ENCODE measurements at regions not wholly inside any gene's neighbourhood (a gene's known extent, or its start where the extent isn't known, plus 50 kb on each side); places are given as distances from the start of the nearest gene placed in this dataset.

DNA sequence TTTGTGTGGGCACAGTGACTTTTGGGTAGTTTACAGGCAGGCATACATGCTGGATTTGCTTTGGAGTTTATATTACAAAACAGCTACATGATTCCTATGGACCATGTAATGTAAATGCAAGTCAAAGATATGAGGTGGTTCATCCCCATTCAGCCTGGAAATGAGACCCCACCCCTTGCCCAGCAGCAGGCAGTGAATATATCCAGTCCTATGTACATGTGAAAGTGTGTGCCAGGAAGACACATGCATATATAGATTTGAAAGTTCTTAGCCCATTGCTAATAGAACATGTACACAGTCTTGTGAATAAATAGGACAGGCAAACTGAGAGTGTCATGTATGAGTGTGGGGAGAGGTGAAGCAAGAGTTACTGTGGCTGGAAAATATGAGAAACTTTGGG lies 65.3 kb downstream of the FZD1 start:
- H2AFZ ChIP-seq (ENCODE audit: control insufficient read depth, low read depth, low read length): no peak overlapping the region
- no peaks in the 10 kb centered on the region for H3K4me1 ChIP-seq (ENCODE audit: control insufficient read depth, insufficient read depth, low read length)
- BruUV-seq (replicated peaks): no TSS peak
- no peaks in the 10 kb centered on the region; the same call in 1 of the 2 replicates for H4K20me1 ChIP-seq (ENCODE audit: control insufficient read depth, insufficient read depth)
- no peak for ATAC-seq
- no peak for DNase-seq (ENCODE audit: low read depth, low spot score)
- H3K79me2 ChIP-seq (ENCODE audit: control insufficient read depth, insufficient read depth, low read length): no peaks in the 10 kb centered on the region
- intact Hi-C loops (cut with micrococcal nuclease; ENCODE audit: unreplicated experiment): no loop called here
- POLR2A ChIA-PET: no interaction called here
- H3K9me3 ChIP-seq (replicated peaks; ENCODE audit: control insufficient read depth, insufficient read depth, low read length): no peaks in the 10 kb centered on the region
- H3K9ac ChIP-seq (ENCODE audit: control insufficient read depth, insufficient read depth, low read length): no peak overlapping the region
- CTCF ChIA-PET: no interaction called here
- H3K36me3 ChIP-seq (ENCODE audit: control insufficient read depth in 2 of 2, insufficient read depth in 2 of 2, low read length in 1 of 2): no peaks in the 10 kb centered on the region
- no peak overlapping the region for H3K27ac ChIP-seq (ENCODE audit: control insufficient read depth, insufficient read depth)
- no peak for FAIRE-seq
- no peak overlapping the region for H3K4me2 ChIP-seq (ENCODE audit: control insufficient read depth, insufficient read depth)
- TF ChIP-seq ZNF217 (IDR thresholded peaks at IDR 0.05): no peak
- no peak for TF ChIP-seq TAF1 (IDR thresholded peaks at IDR 0.05; ENCODE audit: borderline replicate concordance, low read depth, low read length)
- TF ChIP-seq TCF12 (IDR thresholded peaks at IDR 0.05; ENCODE audit: low read depth, low read length): no peak
- TF ChIP-seq, protein P1, sequence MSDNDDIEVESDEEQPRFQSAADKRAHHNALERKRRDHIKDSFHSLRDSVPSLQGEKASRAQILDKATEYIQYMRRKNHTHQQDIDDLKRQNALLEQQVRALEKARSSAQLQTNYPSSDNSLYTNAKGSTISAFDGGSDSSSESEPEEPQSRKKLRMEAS (IDR thresholded peaks at IDR 0.05; ENCODE audit: low read depth, low read length): no peak
- no peak for TF ChIP-seq SMC3 (IDR thresholded peaks at IDR 0.05; ENCODE audit: borderline replicate concordance, low read length)
- TF ChIP-seq, protein P2, sequence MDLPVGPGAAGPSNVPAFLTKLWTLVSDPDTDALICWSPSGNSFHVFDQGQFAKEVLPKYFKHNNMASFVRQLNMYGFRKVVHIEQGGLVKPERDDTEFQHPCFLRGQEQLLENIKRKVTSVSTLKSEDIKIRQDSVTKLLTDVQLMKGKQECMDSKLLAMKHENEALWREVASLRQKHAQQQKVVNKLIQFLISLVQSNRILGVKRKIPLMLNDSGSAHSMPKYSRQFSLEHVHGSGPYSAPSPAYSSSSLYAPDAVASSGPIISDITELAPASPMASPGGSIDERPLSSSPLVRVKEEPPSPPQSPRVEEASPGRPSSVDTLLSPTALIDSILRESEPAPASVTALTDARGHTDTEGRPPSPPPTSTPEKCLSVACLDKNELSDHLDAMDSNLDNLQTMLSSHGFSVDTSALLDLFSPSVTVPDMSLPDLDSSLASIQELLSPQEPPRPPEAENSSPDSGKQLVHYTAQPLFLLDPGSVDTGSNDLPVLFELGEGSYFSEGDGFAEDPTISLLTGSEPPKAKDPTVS (IDR thresholded peaks at IDR 0.05; ENCODE audit: low read depth, low read length): no peak
- no peak for TF ChIP-seq IRF4 (IDR thresholded peaks at IDR 0.05; ENCODE audit: low read depth, low read length)
- no peak for TF ChIP-seq TCF7 (IDR thresholded peaks at IDR 0.05; ENCODE audit: borderline replicate concordance)
- no peak for TF ChIP-seq EED (IDR thresholded peaks at IDR 0.05; ENCODE audit: low read depth)
- TF ChIP-seq GATAD2B (conservative IDR thresholded peaks at IDR 0.05; ENCODE audit: low read depth): no peak
- TF ChIP-seq, protein P3, sequence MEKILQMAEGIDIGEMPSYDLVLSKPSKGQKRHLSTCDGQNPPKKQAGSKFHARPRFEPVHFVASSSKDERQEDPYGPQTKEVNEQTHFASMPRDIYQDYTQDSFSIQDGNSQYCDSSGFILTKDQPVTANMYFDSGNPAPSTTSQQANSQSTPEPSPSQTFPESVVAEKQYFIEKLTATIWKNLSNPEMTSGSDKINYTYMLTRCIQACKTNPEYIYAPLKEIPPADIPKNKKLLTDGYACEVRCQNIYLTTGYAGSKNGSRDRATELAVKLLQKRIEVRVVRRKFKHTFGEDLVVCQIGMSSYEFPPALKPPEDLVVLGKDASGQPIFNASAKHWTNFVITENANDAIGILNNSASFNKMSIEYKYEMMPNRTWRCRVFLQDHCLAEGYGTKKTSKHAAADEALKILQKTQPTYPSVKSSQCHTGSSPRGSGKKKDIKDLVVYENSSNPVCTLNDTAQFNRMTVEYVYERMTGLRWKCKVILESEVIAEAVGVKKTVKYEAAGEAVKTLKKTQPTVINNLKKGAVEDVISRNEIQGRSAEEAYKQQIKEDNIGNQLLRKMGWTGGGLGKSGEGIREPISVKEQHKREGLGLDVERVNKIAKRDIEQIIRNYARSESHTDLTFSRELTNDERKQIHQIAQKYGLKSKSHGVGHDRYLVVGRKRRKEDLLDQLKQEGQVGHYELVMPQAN (conservative IDR thresholded peaks at IDR 0.05): no peak
- TF ChIP-seq RCOR1 (conservative IDR thresholded peaks at IDR 0.05; ENCODE audit: low read depth, low read length): no peak
- no peak for TF ChIP-seq YY1 (IDR thresholded peaks at IDR 0.05; ENCODE audit: low read depth, low read length)
- no peak for TF ChIP-seq NFXL1 (IDR thresholded peaks at IDR 0.05; ENCODE audit: borderline replicate concordance)
- no peak for TF ChIP-seq ZZZ3 (IDR thresholded peaks at IDR 0.05; ENCODE audit: control insufficient read depth, insufficient read length, low read depth)
- TF ChIP-seq, protein P4, sequence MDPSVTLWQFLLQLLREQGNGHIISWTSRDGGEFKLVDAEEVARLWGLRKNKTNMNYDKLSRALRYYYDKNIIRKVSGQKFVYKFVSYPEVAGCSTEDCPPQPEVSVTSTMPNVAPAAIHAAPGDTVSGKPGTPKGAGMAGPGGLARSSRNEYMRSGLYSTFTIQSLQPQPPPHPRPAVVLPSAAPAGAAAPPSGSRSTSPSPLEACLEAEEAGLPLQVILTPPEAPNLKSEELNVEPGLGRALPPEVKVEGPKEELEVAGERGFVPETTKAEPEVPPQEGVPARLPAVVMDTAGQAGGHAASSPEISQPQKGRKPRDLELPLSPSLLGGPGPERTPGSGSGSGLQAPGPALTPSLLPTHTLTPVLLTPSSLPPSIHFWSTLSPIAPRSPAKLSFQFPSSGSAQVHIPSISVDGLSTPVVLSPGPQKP (IDR thresholded peaks at IDR 0.05; ENCODE audit: low read depth, low read length): no peak
- no peak for TF ChIP-seq SMARCA5 (IDR thresholded peaks at IDR 0.05)
- TF ChIP-seq ESRRA (IDR thresholded peaks at IDR 0.05; ENCODE audit: low read length): no peak
- RAD21 ChIA-PET (ENCODE audit: unreplicated experiment): no interaction called here
- in situ Hi-C loops (cut with MboI): no loop called here
- H3K4me3 ChIP-seq: no peak overlapping the region
- H3K27me3 ChIP-seq (replicated peaks in 1 of 2; ENCODE audit: control insufficient read depth in 2 of 2, insufficient read depth in 2 of 2, low read length in 1 of 2): no peaks in the 10 kb centered on the region
- SMC1A ChIA-PET (ENCODE audit: uncharacterized antibody, unreplicated experiment): no interaction called here
